WERI-Rb-1 (cell line): ENCODE measurements at regions not wholly inside any gene's neighbourhood (a gene's known extent, or its start where the extent isn't known, plus 50 kb on each side); places are given as distances from the start of the nearest gene placed in this dataset.

Experiments
- DNase-seq: peaks from one replicate; pipeline ENCODE4 v3.0.0-alpha.2; 2020
- H3K27ac ChIP-seq: fragments of 250-450 bp; sonication (Bioruptor Pico); 2 replicates; pipeline ENCODE4 v1.5.1; 2020; ENCODE audit warnings: mild to moderate bottlenecking, moderate library complexity
- H3K27me3 ChIP-seq: fragments of 250-450 bp; sonication (Bioruptor Pico); 2 replicates; pipeline ENCODE4 v1.5.1; 2021; ENCODE audit warnings: mild to moderate bottlenecking, low read depth, moderate library complexity; ENCODE audit not compliant: insufficient read depth, severe bottlenecking
- H3K36me3 ChIP-seq: fragments of 250-450 bp; sonication (Bioruptor Pico); 2 replicates; pipeline ENCODE4 v1.5.1; 2020; ENCODE audit warnings: mild to moderate bottlenecking, moderate library complexity
- H3K4me3 ChIP-seq: 2 replicates; pipeline ENCODE4 v1.5.1; 2011; ENCODE audit warnings: low read depth, mild to moderate bottlenecking, control low read depth, low read length
- H3K9me3 ChIP-seq: fragments of 250-450 bp; sonication (Bioruptor Pico); 2 replicates; pipeline ENCODE4 v1.5.1; 2021; ENCODE audit warnings: mild to moderate bottlenecking, moderate library complexity; ENCODE audit not compliant: severe bottlenecking
- TF ChIP-seq, protein P1 (sequence below): IDR thresholded peaks from 2 replicates; pipeline ENCODE4 v1.5.1; 2011; ENCODE audit warnings: low read depth, mild to moderate bottlenecking, control low read depth, inconsistent platforms, low read length

DNA sequence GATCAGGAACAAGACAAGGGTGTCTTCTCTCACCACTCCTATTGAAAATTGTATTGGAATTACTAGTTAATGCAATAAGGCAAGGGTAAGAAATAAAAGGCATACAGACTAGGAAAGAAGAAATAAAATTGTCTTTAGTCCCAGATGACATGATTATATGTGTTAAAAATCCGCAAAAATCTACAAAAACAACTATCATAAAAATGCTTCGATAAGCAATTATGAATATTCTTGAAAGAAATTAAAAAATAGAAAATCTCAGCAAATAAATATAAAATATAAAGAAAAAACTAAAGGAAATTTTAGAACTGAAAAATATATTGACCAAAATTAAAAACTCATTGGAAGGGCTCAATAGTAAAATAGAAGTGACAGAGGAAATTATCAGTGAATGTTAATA, 243.3 kb downstream of the ZNF674 start:
- no peaks in the 10 kb centered on the region for H3K36me3 ChIP-seq
- no peak overlapping the region for H3K27ac ChIP-seq
- H3K9me3 ChIP-seq: no peaks in the 10 kb centered on the region
- H3K4me3 ChIP-seq: no peak overlapping the region
- TF ChIP-seq, protein P1, sequence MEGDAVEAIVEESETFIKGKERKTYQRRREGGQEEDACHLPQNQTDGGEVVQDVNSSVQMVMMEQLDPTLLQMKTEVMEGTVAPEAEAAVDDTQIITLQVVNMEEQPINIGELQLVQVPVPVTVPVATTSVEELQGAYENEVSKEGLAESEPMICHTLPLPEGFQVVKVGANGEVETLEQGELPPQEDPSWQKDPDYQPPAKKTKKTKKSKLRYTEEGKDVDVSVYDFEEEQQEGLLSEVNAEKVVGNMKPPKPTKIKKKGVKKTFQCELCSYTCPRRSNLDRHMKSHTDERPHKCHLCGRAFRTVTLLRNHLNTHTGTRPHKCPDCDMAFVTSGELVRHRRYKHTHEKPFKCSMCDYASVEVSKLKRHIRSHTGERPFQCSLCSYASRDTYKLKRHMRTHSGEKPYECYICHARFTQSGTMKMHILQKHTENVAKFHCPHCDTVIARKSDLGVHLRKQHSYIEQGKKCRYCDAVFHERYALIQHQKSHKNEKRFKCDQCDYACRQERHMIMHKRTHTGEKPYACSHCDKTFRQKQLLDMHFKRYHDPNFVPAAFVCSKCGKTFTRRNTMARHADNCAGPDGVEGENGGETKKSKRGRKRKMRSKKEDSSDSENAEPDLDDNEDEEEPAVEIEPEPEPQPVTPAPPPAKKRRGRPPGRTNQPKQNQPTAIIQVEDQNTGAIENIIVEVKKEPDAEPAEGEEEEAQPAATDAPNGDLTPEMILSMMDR: no peak
- no peak for DNase-seq
- peaks cover 5% of the 10 kb centered on the region for H3K27me3 ChIP-seq

DNA sequence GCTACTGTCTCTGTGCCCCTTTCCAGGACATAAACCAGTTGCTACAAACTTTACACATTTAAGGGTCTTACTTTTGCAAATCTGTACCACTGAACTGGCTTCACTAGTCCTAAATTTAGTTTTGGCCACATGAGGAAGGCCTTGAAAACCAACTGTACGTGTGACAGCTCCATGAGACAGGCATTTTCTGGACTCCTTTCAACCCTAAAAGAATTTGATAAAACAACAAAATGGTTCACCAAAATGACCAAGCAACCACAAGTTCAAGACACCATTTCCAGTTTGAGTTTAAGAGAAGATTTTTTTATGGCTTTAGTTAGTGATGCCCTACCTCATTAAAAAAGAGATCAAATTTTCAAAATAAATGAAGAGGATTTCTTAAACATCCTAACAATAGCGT, 246.4 kb downstream of the ZNF674 start:
- TF ChIP-seq, protein P1: no peak
- H3K4me3 ChIP-seq: no peak overlapping the region
- H3K27me3 ChIP-seq: peaks cover 4% of the 10 kb centered on the region
- H3K36me3 ChIP-seq: no peaks in the 10 kb centered on the region
- H3K27ac ChIP-seq: no peak overlapping the region
- H3K9me3 ChIP-seq: no peaks in the 10 kb centered on the region
- no peak for DNase-seq

DNA sequence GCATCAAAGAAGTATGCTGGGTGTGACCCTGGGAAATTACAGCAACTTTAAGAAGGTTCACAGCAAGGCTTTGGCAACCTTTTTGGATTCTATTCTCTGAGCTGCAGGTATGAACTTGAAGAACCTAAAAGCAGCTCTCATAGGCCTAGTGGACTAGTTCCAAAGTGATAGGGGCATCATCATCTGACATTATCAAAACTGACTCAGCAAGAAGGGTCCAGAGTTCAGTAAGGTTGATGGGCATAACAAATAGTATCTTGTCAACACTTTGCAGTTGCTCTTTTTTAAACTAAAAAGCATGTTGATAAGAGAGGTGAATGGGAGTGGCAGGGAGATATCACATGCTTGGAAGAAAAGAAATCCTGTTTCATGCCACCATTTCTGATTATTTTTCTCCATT, 249.3 kb downstream of the ZNF674 start:
- Histone ChIP-seq H3K27ac (no peak overlapping the region), H3K4me3 (no peak overlapping the region), H3K36me3 (no peaks in the 10 kb centered on the region), H3K27me3 (peaks cover 7% of the 10 kb centered on the region), H3K9me3 (no peaks in the 10 kb centered on the region)
- TF ChIP-seq, protein P1: no peak
- DNase-seq: no peak

DNA sequence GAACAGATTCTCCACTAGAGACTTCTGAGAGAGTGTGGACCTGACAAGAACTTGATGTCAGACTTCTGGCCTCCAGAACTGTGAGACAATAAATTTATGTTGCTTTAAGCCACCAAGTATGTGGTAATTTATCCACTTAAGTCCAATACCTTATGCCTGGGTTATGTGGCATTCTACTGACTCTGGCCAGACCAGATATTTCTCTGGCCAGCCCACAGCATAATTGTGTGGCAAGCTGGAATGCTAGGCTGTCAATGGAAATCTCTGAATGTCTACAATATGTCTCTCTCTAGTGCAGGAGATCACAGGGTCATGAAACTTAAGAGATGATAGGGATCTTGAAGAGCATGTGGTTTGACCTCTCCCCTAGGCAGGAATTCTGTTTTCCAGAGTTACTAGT, 251.0 kb downstream of the ZNF674 start:
- no peak overlapping the region for H3K27ac ChIP-seq
- H3K4me3 ChIP-seq: no peak overlapping the region
- no peaks in the 10 kb centered on the region for H3K9me3 ChIP-seq
- no peaks in the 10 kb centered on the region for H3K36me3 ChIP-seq
- TF ChIP-seq, protein P1: no peak
- no peak for DNase-seq
- peaks cover 7% of the 10 kb centered on the region for H3K27me3 ChIP-seq

DNA sequence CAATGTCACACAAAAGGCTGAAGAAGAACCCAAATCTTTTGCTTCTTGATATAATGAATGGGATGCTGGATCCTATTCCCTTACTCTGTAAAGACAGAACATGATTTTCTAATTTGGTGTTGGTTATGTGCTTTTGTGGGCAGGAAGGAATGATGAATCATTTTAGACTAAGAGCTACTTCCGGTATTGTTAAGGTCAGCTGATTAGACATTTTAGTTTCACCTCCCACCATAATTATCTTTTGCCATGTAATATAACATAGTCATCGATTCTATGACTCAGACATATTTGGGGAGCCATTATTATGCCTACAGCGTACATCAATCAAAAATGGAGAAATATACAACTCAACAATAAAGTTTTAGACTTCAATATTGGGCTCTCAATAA, 265.3 kb downstream of the ZNF674 start:
- H3K9me3 ChIP-seq: no peaks in the 10 kb centered on the region
- H3K36me3 ChIP-seq: no peaks in the 10 kb centered on the region
- H3K27ac ChIP-seq: no peak overlapping the region
- no peak overlapping the region for H3K4me3 ChIP-seq
- H3K27me3 ChIP-seq: no peaks in the 10 kb centered on the region
- DNase-seq: no peak
- TF ChIP-seq, protein P1: no peak

DNA sequence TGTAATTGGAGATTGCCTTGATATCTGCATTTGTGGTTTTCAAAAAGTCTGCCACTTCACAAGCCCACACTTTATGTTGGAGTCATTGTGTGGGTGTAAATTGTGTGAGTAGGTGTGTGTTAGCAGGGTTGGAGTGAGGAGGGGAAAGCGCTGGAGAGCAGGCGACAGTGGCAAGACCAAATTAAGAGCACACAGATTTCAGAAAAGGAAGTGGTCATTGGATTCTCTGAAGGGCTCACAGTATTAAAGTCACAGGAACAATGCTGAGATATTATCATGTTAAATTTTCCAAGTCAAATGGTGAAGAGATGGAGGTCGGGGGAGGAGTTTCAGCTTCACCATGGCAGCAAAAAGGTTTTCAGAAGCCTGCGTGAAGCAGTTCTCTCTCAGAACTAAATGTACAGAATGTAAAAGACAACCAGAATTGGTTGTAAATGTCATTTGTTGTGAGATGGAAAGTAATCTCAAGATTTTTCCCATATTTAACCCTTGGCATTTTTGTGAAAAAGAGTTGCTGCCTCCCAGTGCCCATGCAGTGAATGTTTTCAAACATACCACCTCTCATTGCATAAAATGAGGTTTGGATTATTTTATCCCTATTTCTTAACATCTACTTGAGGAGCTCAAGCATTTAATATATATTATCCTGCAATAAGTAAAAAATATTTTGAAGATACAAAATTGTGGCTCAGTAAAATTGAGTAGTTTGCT, 265.9 kb downstream of the ZNF674 start:
- no peak overlapping the region for H3K4me3 ChIP-seq
- no peak for DNase-seq
- TF ChIP-seq, protein P1: no peak
- H3K9me3 ChIP-seq: no peaks in the 10 kb centered on the region
- no peaks in the 10 kb centered on the region for H3K27me3 ChIP-seq
- H3K36me3 ChIP-seq: no peaks in the 10 kb centered on the region
- no peak overlapping the region for H3K27ac ChIP-seq
